ENCODE measurements at regions not wholly inside any gene's neighbourhood (a gene's known extent, or its start where the extent isn't known, plus 50 kb on each side); places are given as distances from the start of the nearest gene placed in this dataset.

GRCh38 chr13:86269511-86269910 is 470.3 kb upstream of the SLITRK6 start:
- TF ChIP-seq GATA2 (IDR thresholded peaks at IDR 0.05; ENCODE audit: low read depth, low read length) = no peak
- TF ChIP-seq GATA3 (IDR thresholded peaks at IDR 0.05; ENCODE audit: low read depth, low read length) = no peak

- no peak for TF ChIP-seq GATA3 (IDR thresholded peaks at IDR 0.05; ENCODE audit: low read depth, low read length)
- TF ChIP-seq GATA2 (IDR thresholded peaks at IDR 0.05; ENCODE audit: low read depth, low read length) = no peak
Measured at GRCh38 chr13:86282442-86282841, 483.2 kb upstream of the SLITRK6 start.

- TF ChIP-seq GATA2 (IDR thresholded peaks at IDR 0.05; ENCODE audit: low read depth, low read length) = no peak
- TF ChIP-seq GATA3 (IDR thresholded peaks at IDR 0.05; ENCODE audit: low read depth, low read length) = no peak
Measured at GRCh38 chr13:86283031-86283430, 483.8 kb upstream of the SLITRK6 start.

GRCh38 chr13:86298725-86299124 is 499.5 kb upstream of the SLITRK6 start:
- no peak for TF ChIP-seq GATA3 (IDR thresholded peaks at IDR 0.05; ENCODE audit: low read depth, low read length)
- TF ChIP-seq GATA2 (IDR thresholded peaks at IDR 0.05; ENCODE audit: low read depth, low read length) = no peak

- no peak for TF ChIP-seq GATA3 (IDR thresholded peaks at IDR 0.05; ENCODE audit: low read depth, low read length)
- TF ChIP-seq GATA2 (IDR thresholded peaks at IDR 0.05; ENCODE audit: low read depth, low read length) = no peak
Measured at GRCh38 chr13:86299128-86299527, 499.9 kb upstream of the SLITRK6 start.

GRCh38 chr13:86309881-86310280 is 510.7 kb upstream of the SLITRK6 start:
- TF ChIP-seq GATA3 (IDR thresholded peaks at IDR 0.05; ENCODE audit: low read depth, low read length) (no peak), GATA2 (IDR thresholded peaks at IDR 0.05; ENCODE audit: low read depth, low read length) (no peak)

GRCh38 chr13:86313421-86313820 is 514.2 kb upstream of the SLITRK6 start:
- no peak for TF ChIP-seq GATA2 (IDR thresholded peaks at IDR 0.05; ENCODE audit: low read depth, low read length)
- TF ChIP-seq GATA3 (IDR thresholded peaks at IDR 0.05; ENCODE audit: low read depth, low read length) = no peak

GRCh38 chr13:86318450-86318849 is 519.2 kb upstream of the SLITRK6 start:
- no peak for TF ChIP-seq GATA2 (IDR thresholded peaks at IDR 0.05; ENCODE audit: low read depth, low read length)

- TF ChIP-seq GATA3 (IDR thresholded peaks at IDR 0.05; ENCODE audit: low read depth, low read length) = no peak
Measured at GRCh38 chr13:86324191-86324590, 525.0 kb upstream of the SLITRK6 start.

- TF ChIP-seq GATA2 (IDR thresholded peaks at IDR 0.05; ENCODE audit: low read depth, low read length) (no peak), GATA3 (IDR thresholded peaks at IDR 0.05; ENCODE audit: low read depth, low read length) (no peak)
Measured at GRCh38 chr13:86355301-86355700, 556.1 kb upstream of the SLITRK6 start.

- TF ChIP-seq GATA3 (IDR thresholded peaks at IDR 0.05; ENCODE audit: low read depth, low read length) (no peak), GATA2 (IDR thresholded peaks at IDR 0.05; ENCODE audit: low read depth, low read length) (no peak)
Measured at GRCh38 chr13:86357106-86357505, 557.9 kb upstream of the SLITRK6 start.

GRCh38 chr13:86368924-86369323 is 569.7 kb upstream of the SLITRK6 start:
- no peak for TF ChIP-seq GATA2 (IDR thresholded peaks at IDR 0.05; ENCODE audit: low read depth, low read length)
- TF ChIP-seq GATA3 (IDR thresholded peaks at IDR 0.05; ENCODE audit: low read depth, low read length) = no peak

- TF ChIP-seq GATA3 (IDR thresholded peaks at IDR 0.05; ENCODE audit: low read depth, low read length) = no peak
- TF ChIP-seq GATA2 (IDR thresholded peaks at IDR 0.05; ENCODE audit: low read depth, low read length) = no peak
Measured at GRCh38 chr13:86377451-86377850, 578.2 kb upstream of the SLITRK6 start.

- TF ChIP-seq GATA2 (IDR thresholded peaks at IDR 0.05; ENCODE audit: low read depth, low read length) (no peak), GATA3 (IDR thresholded peaks at IDR 0.05; ENCODE audit: low read depth, low read length) (no peak)
Measured at GRCh38 chr13:86378628-86379027, 579.4 kb upstream of the SLITRK6 start.

- TF ChIP-seq GATA2 (IDR thresholded peaks at IDR 0.05; ENCODE audit: low read depth, low read length) = no peak
- TF ChIP-seq GATA3 (IDR thresholded peaks at IDR 0.05; ENCODE audit: low read depth, low read length) = no peak
Measured at GRCh38 chr13:86383151-86383550, 583.9 kb upstream of the SLITRK6 start.

- no peak for TF ChIP-seq GATA2 (IDR thresholded peaks at IDR 0.05; ENCODE audit: low read depth, low read length)
- no peak for TF ChIP-seq GATA3 (IDR thresholded peaks at IDR 0.05; ENCODE audit: low read depth, low read length)
Measured at GRCh38 chr13:86383561-86383960, 584.3 kb upstream of the SLITRK6 start.
